HepG2 (cell line): ENCODE measurements at regions not wholly inside any gene's neighbourhood (a gene's known extent, or its start where the extent isn't known, plus 50 kb on each side); places are given as distances from the start of the nearest gene placed in this dataset.

Source experiments
- ATAC-seq: fragments of 200-7000 bp; cut with Tn5 transposase; 3 replicates; pipeline ENCODE4 v1.9.1; 2020; ENCODE audit warnings: mild to moderate bottlenecking, moderate library complexity
- BruUV-seq: library from RNA; stranded (reverse); fragments of 400-500 nt; replicated peaks from 2 replicates; lab custom pipeline; 2021; lab: Mats Ljungman, UMichigan
- CTCF ChIA-PET: fragments of 300-600 bp; formaldehyde crosslinking; extraction: SDS; loops from one replicate; lab custom pipeline; 2021; ENCODE audit warnings: low total read pairs, inconsistent platforms, low intra/inter-chr PET ratio; lab: Yijun Ruan, JAX
- POLR2A ChIA-PET: fragments of 350-600 bp; sonication (Branson Sonifier 250); formaldehyde crosslinking; loops from one replicate; lab custom pipeline; 2020; ENCODE audit warnings: antibody characterized with exemption, inconsistent platforms; lab: Yijun Ruan, JAX
- DNase-seq: peaks from one replicate; pipeline ENCODE4 v3.0.0-alpha.2; 2015; ENCODE audit warnings: low spot score
- FAIRE-seq: peaks from 3 replicates; lab custom pipeline; 2011; peaks lifted over from hg19 to GRCh38; lab: Jason Lieb, UNC
- H2AFZ ChIP-seq: one replicate; pipeline ENCODE4 v1.6.1; 2011; ENCODE audit warnings: low read length, inconsistent platforms
- H3K27ac ChIP-seq: fragments of 300-600 bp; 3 replicates; pipeline ENCODE4 v1.8.0; 2011; ENCODE audit warnings: mixed run types, mild to moderate bottlenecking, mixed read lengths, low read length, inconsistent platforms; ENCODE audit not compliant: insufficient read depth; ENCODE audit errors: extremely low read length
- H3K27me3 ChIP-seq, 2 experiments: fragments of 200-600 bp in 1 of 2; 2 replicates in 1 of 2; 3 replicates in 1 of 2; pipeline versions ENCODE4 v1.6.0 to v1.8.0; 2011; ENCODE audit warnings: low read length in 2 of 2, mild to moderate bottlenecking in 2 of 2, moderate library complexity in 2 of 2, inconsistent platforms in 1 of 2; ENCODE audit not compliant: insufficient read depth in 2 of 2, control insufficient read depth in 1 of 2
- H3K36me3 ChIP-seq, 2 experiments: fragments of 200-600 bp in 1 of 2; replicated peaks in 1 of 2; 2 replicates in 1 of 2; 3 replicates in 1 of 2; pipeline versions ENCODE4 v1.5.1 to v1.8.0; 2011; ENCODE audit warnings: low read length in 2 of 2, inconsistent platforms in 1 of 2; ENCODE audit not compliant: insufficient read depth in 2 of 2, control insufficient read depth in 1 of 2
- H3K4me1 ChIP-seq: 2 replicates; pipeline ENCODE4 v1.5.1; 2012; ENCODE audit warnings: low read length, inconsistent platforms; ENCODE audit not compliant: insufficient read depth
- H3K4me2 ChIP-seq: 2 replicates; pipeline ENCODE4 v1.6.0; 2011; ENCODE audit warnings: low read depth, low read length, inconsistent platforms
- H3K4me3 ChIP-seq, 3 experiments: fragments of 200-600 bp in 1 of 3; sonication (generic), shearing (Covaris generic) in 1 of 3; replicated peaks in 1 of 3; 2 replicates each; pipeline ENCODE4 v1.5.1; 2011 to 2016; ENCODE audit warnings: low read length in 3 of 3, inconsistent platforms in 2 of 3, low read depth in 2 of 3, mild to moderate bottlenecking in 2 of 3, control low read depth in 1 of 3, mixed read lengths in 1 of 3; ENCODE audit not compliant: insufficient read depth in 1 of 3
- H3K79me2 ChIP-seq: one replicate; pipeline ENCODE4 v1.6.1; 2011; ENCODE audit warnings: low read length, inconsistent platforms; ENCODE audit not compliant: insufficient read depth
- H3K9ac ChIP-seq: 2 replicates; pipeline ENCODE4 v1.6.0; 2011; ENCODE audit warnings: mild to moderate bottlenecking, low read depth, low read length, inconsistent platforms; ENCODE audit not compliant: insufficient read depth
- H3K9me3 ChIP-seq: 2 replicates; pipeline ENCODE4 v1.5.1; 2012; ENCODE audit warnings: mild to moderate bottlenecking, low read length
- H4K20me1 ChIP-seq: 2 replicates; pipeline ENCODE4 v1.6.0; 2011; ENCODE audit warnings: inconsistent platforms, mild to moderate bottlenecking, low read length, moderate library complexity; ENCODE audit not compliant: insufficient read depth
- FOXO1 ChIP-seq: sonication (generic); formaldehyde crosslinking; IDR thresholded peaks from 2 replicates; pipeline ENCODE4 v1.4.0; 2020; ENCODE audit warnings: missing genetic modification reagents
- HDAC2 ChIP-seq: sonication (generic); formaldehyde crosslinking; IDR thresholded peaks from 2 replicates; pipeline ENCODE4 v1.4.0; 2020; ENCODE audit warnings: missing genetic modification reagents
- HNRNPLL ChIP-seq: fragments of 200-400 bp; formaldehyde crosslinking; IDR thresholded peaks from 2 replicates; pipeline ENCODE4 v1.6.1; 2017; ENCODE audit warnings: mild to moderate bottlenecking, low read depth, low read length; ENCODE audit not compliant: poor library complexity, severe bottlenecking
- MED13 ChIP-seq: sonication (generic); formaldehyde crosslinking; IDR thresholded peaks from 2 replicates; pipeline ENCODE4 v1.5.0; 2020; ENCODE audit warnings: missing genetic modification reagents
- PAXIP1 ChIP-seq: sonication (generic); formaldehyde crosslinking; conservative IDR thresholded peaks from 2 replicates; pipeline ENCODE4 v1.4.0; 2020; ENCODE audit warnings: mild to moderate bottlenecking, missing genetic modification reagents, moderate library complexity
- SALL1 ChIP-seq: sonication (generic); formaldehyde crosslinking; IDR thresholded peaks from 2 replicates; pipeline ENCODE4 v1.8.0; 2022; ENCODE audit warnings: mild to moderate bottlenecking, missing genetic modification reagents
- SP140L ChIP-seq: sonication (generic); formaldehyde crosslinking; IDR thresholded peaks from 2 replicates; pipeline ENCODE4 v1.4.0; 2020; ENCODE audit warnings: missing genetic modification reagents, borderline replicate concordance
- ZFP1 ChIP-seq: IDR thresholded peaks from 2 replicates; pipeline ENCODE4 v1.6.1; 2016
- WGBS: methylation state at CpG from one replicate; pipeline ENCODE4 v1.1.6; 2017; ENCODE audit warnings: low lambda C conversion rate; 5-methylcytosine and 5-hydroxymethylcytosine counted together
- in situ Hi-C: cut with HindIII; loops from 2 replicates; pipeline ENCODE4 v1.10.0; 2017; ENCODE audit warnings: low pct_unique_long_range_greater_than_20kb; ENCODE audit not compliant: extremely low pct_ligation_motif_present
- intact Hi-C: fragments of 100-400 bp; cut with micrococcal nuclease; formaldehyde crosslinking; loops from one replicate; pipeline ENCODE4 v1.10.0; 2022; ENCODE audit not compliant: unreplicated experiment
- TF ChIP-seq, protein P1 (sequence below): sonication (generic); formaldehyde crosslinking; IDR thresholded peaks from 2 replicates; pipeline ENCODE4 v1.4.0; 2020; ENCODE audit warnings: missing genetic modification reagents
- TF ChIP-seq, protein P2 (sequence below): IDR thresholded peaks from 2 replicates; pipeline ENCODE4 v1.4.0; 2020; ENCODE audit warnings: mild to moderate bottlenecking, missing genetic modification reagents
- TF ChIP-seq, protein P3 (sequence below): IDR thresholded peaks from 2 replicates; pipeline ENCODE4 v1.6.1; 2012; ENCODE audit warnings: low read depth, low read length, improper control_type of control experiment
- TF ChIP-seq, protein P4 (sequence below): sonication (generic); formaldehyde crosslinking; conservative IDR thresholded peaks from 2 replicates; pipeline ENCODE4 v1.8.0; 2022; ENCODE audit warnings: mild to moderate bottlenecking, moderate library complexity, missing genetic modification reagents

DNA sequence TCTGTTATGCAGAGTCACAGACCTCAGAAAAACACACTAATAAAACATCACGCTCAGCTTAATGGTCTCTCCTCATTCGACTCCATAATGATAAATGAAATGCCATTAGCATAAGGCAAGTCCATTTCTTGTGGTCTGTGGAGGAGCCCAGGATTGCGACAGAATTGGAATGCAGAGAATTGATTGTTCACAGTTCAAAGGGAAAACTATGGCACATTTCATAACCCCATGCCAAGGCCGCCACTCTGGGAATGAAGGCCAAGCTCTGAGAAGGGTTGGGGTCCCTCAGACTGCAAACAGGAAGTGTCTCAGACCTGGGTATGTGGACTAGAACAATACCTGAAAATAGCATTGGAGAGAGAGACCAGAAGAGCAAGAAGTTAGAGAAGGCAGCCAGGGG lies 398.9 kb downstream of the ADRA2A start:
- H3K4me3 ChIP-seq, result no peak overlapping the region
- ChIA-PET POLR2A (no interaction called here), CTCF (no interaction called here)
- DNase-seq, result peak; percentile 86
- no peak overlapping the region for H2AFZ ChIP-seq
- H3K4me2 ChIP-seq, result no peak overlapping the region
- ATAC-seq, result peak; percentile 90
- H3K79me2 ChIP-seq, result no peaks in the 10 kb centered on the region
- H3K4me1 ChIP-seq, result peaks cover 27% of the 10 kb centered on the region
- H3K27ac ChIP-seq, result peak overlapping the region; percentile 2
- intact Hi-C loops (no loop called here), in situ Hi-C loops (no loop called here)
- H3K9me3 ChIP-seq, result no peaks in the 10 kb centered on the region
- no peak overlapping the region for H3K9ac ChIP-seq
- H3K36me3 ChIP-seq, result no peaks in the 10 kb centered on the region
- no peaks in the 10 kb centered on the region for H4K20me1 ChIP-seq
- BruUV-seq, result no TSS peak
- 16% methylated on average over 4 of the region's 4 CpGs for WGBS
- peak; percentile 86 for FAIRE-seq
- no peaks in the 10 kb centered on the region for H3K27me3 ChIP-seq
- TF ChIP-seq HNRNPLL (no peak), ZFP1 (CRISPR knock-in tag) (no peak; the same call in 1 of the 2 replicates), PAXIP1 (CRISPR knock-in tag) (peak; percentile 87), HDAC2 (CRISPR knock-in tag) (peak; percentile 88), FOXO1 (peak; percentile 72), SALL1 (peak; percentile 98), MED13 (CRISPR knock-in tag) (no peak), SP140L (CRISPR knock-in tag) (peak; percentile 76; the same call in 1 of the 2 replicates)
- TF ChIP-seq, protein P1, sequence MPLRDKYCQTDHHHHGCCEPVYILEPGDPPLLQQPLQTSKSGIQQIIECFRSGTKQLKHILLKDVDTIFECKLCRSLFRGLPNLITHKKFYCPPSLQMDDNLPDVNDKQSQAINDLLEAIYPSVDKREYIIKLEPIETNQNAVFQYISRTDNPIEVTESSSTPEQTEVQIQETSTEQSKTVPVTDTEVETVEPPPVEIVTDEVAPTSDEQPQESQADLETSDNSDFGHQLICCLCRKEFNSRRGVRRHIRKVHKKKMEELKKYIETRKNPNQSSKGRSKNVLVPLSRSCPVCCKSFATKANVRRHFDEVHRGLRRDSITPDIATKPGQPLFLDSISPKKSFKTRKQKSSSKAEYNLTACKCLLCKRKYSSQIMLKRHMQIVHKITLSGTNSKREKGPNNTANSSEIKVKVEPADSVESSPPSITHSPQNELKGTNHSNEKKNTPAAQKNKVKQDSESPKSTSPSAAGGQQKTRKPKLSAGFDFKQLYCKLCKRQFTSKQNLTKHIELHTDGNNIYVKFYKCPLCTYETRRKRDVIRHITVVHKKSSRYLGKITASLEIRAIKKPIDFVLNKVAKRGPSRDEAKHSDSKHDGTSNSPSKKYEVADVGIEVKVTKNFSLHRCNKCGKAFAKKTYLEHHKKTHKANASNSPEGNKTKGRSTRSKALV (CRISPR knock-in tag), result no peak
- TF ChIP-seq, protein P2, sequence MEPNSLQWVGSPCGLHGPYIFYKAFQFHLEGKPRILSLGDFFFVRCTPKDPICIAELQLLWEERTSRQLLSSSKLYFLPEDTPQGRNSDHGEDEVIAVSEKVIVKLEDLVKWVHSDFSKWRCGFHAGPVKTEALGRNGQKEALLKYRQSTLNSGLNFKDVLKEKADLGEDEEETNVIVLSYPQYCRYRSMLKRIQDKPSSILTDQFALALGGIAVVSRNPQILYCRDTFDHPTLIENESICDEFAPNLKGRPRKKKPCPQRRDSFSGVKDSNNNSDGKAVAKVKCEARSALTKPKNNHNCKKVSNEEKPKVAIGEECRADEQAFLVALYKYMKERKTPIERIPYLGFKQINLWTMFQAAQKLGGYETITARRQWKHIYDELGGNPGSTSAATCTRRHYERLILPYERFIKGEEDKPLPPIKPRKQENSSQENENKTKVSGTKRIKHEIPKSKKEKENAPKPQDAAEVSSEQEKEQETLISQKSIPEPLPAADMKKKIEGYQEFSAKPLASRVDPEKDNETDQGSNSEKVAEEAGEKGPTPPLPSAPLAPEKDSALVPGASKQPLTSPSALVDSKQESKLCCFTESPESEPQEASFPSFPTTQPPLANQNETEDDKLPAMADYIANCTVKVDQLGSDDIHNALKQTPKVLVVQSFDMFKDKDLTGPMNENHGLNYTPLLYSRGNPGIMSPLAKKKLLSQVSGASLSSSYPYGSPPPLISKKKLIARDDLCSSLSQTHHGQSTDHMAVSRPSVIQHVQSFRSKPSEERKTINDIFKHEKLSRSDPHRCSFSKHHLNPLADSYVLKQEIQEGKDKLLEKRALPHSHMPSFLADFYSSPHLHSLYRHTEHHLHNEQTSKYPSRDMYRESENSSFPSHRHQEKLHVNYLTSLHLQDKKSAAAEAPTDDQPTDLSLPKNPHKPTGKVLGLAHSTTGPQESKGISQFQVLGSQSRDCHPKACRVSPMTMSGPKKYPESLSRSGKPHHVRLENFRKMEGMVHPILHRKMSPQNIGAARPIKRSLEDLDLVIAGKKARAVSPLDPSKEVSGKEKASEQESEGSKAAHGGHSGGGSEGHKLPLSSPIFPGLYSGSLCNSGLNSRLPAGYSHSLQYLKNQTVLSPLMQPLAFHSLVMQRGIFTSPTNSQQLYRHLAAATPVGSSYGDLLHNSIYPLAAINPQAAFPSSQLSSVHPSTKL, result peak; percentile 97
- TF ChIP-seq, protein P3, sequence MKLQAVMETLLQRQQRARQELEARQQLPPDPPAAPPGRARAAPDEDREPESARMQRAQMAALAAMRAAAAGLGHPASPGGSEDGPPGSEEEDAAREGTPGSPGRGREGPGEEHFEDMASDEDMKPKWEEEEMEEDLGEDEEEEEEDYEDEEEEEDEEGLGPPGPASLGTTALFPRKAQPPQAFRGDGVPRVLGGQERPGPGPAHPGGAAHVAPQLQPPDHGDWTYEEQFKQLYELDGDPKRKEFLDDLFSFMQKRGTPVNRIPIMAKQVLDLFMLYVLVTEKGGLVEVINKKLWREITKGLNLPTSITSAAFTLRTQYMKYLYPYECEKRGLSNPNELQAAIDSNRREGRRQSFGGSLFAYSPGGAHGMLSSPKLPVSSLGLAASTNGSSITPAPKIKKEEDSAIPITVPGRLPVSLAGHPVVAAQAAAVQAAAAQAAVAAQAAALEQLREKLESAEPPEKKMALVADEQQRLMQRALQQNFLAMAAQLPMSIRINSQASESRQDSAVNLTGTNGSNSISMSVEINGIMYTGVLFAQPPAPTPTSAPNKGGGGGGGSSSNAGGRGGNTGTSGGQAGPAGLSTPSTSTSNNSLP, result peak; percentile 79
- TF ChIP-seq, protein P4, sequence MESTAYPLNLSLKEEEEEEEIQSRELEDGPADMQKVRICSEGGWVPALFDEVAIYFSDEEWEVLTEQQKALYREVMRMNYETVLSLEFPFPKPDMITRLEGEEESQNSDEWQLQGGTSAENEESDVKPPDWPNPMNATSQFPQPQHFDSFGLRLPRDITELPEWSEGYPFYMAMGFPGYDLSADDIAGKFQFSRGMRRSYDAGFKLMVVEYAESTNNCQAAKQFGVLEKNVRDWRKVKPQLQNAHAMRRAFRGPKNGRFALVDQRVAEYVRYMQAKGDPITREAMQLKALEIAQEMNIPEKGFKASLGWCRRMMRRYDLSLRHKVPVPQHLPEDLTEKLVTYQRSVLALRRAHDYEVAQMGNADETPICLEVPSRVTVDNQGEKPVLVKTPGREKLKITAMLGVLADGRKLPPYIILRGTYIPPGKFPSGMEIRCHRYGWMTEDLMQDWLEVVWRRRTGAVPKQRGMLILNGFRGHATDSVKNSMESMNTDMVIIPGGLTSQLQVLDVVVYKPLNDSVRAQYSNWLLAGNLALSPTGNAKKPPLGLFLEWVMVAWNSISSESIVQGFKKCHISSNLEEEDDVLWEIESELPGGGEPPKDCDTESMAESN, result peak; percentile 86
